ENCODE measurements at regions not wholly inside any gene's neighbourhood (a gene's known extent, or its start where the extent isn't known, plus 50 kb on each side); places are given as distances from the start of the nearest gene placed in this dataset.

DNA sequence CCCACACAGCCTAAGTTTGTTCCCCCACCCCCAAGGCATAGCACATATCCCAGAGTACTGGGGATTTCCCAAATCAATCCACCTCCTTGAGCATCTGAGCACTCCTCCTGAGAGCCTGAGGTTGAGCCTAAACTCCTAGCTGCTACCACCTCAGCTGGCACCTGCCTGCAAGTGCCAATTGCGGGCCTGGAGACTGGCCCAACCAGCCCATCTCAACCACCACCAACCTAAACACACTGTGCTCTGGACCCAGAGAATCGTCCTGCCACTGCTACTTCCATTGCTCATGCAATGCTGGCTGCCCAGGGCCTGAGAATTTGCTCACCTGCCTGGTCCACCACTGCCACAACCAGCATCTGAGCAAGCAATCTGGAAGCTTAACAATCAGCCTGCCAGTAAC lies 177.1 kb downstream of the FGF13 start:
- DNase-seq, result no peak

DNA sequence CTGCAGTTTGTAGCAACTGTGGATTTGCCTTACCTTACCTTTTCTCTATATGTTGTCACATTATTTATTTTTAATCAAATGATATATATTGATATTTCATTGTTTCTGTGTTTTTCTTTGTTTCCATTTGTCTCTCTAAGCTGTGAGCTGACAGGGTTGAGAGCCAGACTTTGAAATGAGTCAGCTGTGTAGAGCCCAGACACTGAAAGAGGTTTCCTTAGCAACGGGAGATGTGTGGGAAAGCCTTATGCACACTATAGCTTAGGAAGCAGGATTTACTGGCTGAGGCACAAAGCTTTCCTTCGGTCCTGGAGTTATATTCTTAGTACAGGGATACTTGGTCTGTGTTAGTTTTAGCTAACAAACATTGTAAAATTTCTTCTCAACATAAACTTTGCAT lies 192.2 kb downstream of the FGF13 start:
- DNase-seq, result peak; percentile 77

DNA sequence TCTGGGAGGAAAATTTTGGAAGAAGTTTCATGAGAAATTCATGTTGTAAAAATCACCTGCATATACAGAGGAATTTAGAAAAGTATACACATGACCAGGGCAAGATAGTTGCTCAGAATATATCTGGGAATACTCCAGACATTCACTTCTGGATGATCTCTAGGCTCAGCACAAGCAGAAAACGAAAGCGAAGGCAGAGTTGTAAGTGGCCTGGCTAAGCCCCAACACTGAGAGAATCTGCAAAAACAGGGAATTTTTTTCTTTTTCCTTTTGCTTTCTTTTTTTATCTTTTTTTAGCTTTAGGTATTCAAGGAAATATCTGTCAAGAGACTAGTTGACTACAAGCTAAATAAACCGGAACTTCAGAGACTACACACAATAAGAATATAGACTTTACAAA lies 207.2 kb downstream of the FGF13 start:
- no peak for DNase-seq

DNA sequence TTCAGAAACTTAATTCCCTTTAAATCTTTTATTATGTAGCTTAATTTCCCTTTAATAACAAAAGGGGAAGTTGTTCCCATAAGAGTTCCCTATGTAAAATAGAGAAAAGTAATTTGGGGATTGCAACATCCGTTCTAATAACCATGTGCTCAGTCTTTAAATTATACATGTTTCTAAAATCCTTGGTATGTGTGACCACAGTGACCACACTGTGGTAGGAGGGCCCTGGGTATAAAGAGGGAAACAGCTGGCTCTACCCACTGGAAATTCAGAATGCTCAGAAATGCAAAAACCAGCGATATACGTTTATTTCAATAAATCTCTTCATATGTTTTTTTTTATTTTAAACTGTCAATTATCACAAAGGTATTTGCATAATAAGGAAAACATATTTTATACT lies 219.1 kb downstream of the FGF13 start:
- DNase-seq, result no peak

DNA sequence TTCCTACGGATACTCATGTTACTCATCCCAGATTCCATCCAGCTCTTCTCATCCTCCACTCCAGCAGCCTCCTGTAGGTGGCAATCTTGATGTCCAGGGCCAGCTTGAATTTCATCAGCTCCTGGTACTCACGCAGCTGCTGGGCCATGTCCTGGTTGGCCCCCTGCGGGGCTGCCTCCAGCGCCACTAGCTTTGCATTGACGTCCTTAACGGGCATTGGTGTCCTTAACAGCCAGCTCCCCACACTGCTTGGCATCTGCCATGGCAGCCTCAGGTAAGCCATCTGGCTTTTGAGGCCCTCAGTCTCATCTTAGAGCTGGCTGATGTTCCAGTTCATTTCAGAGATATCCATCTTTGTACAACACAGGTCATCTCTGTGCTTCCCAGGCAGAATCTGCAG lies 223.7 kb downstream of the FGF13 start:
- DNase-seq, result no peak

DNA sequence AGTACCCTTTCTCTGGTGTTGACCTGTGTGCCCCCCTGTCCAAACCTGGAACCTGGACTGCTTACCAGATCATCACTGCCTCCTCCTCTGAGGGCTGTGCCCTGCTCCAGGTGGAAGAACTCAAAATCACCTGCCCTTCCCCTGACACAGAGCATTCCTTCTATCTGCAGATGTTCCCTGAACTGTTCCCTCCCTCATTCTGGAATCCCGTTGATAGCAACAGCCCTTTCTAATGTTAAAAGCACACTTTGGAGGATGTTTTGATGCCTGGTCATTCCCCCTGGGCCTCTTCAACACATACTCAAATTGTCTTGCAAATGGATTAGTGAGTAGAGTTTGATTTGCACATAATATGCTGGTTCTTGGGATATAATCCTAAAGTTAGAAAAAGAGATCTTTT lies 225.8 kb downstream of the FGF13 start:
- DNase-seq, result no peak

DNA sequence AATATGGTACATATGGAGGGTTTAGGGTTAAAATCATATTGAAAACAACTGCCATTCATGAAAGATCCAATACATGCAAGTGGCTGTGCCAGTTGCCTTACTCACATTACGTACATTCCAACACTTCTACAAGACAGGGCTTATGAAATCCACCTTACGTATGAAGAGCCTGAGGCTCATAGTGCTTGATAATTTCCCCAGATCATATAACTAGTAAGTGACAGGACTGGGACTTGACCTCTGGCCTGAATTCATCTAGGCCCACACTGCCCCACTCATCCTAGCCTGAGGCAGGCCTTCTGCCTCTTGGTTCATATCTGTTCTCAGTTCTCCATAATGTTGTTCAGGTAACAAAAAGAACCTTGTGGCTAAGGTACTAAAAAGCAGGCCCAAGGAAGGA lies 226.3 kb downstream of the FGF13 start:
- DNase-seq, result no peak

DNA sequence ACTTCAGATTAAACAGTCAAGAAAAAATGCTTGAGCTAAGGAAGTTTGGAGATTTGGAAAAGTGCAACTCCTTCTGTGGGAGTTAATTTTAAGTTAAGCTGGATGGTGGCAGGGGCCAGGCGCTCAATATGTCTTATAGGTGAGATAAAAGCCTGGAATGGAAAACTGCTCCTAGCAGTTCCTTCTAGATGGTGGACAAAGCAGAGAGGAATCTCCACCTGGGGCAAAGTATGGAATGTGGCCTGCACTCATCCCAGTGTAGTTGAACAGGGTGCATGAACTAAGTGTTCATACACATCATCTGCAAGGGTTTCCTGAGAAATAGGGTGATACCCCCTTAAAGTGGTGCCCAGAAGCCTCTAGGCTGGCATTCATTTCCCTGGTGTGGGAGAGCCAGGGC lies 227.1 kb downstream of the FGF13 start:
- DNase-seq, result no peak

DNA sequence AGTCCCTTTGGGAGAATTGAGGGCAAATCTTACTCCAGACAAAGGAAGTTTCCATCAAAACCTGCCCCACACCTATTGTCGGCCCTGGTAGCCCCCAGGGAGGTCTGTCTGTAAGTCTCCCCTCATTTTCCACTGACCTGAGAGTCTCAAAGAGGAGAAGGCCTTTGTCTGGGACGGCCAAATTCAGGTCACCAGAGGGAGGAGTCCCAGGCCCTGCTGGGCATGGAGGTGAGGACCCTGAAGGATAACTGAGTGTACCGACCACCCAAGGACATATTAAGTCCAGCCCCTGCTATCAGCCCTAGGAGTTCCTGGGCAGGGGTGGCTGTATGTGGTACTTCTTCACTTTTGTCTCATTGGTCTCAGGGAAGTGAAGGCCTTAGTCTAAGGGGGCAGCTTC lies 229.9 kb downstream of the FGF13 start:
- no peak for DNase-seq

DNA sequence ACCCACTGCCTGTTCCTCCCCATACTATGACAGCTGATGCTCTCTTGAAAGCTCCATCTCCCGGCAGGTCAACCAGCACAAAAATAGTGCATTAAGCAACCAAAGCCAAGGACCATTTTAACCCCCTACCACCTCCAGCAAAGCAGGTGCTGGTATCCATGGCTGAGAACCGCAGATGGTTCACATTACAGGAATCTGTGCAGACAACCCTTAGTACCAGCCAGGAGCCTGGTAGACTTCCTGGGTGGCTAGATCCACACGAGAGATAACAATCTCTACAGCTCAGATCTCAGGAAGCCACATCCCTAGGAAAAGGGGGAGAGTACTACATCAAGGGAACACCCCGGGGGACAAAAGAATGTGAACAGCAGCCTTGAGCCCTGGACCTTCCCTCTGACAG lies 248.0 kb downstream of the FGF13 start:
- DNase-seq, result no peak

Measured in DMS153 (cell line).